GM10266 (cell line): ENCODE measurements at regions not wholly inside any gene's neighbourhood (a gene's known extent, or its start where the extent isn't known, plus 50 kb on each side); places are given as distances from the start of the nearest gene placed in this dataset.

ENCODE experiments used
- DNase-seq: peaks from one replicate; pipeline ENCODE4 v3.0.0; 2012; ENCODE audit errors: extremely low spot score
- CTCF ChIP-seq: IDR thresholded peaks from 2 replicates; pipeline ENCODE4 v1.5.1; 2012; ENCODE audit warnings: mild to moderate bottlenecking, low read depth; ENCODE audit not compliant: control insufficient read depth, insufficient read depth; ENCODE audit errors: missing control alignments

- no peak for TF ChIP-seq CTCF
- DNase-seq: no peak
These were observed 109.4 kb upstream of the E2F8 start for GRCh38 chr11:19350160-19350559.

- TF ChIP-seq CTCF: no peak
- DNase-seq: no peak
These were observed 108.7 kb upstream of the E2F8 start for GRCh38 chr11:19349340-19350025.

- no peak for DNase-seq
- no peak for TF ChIP-seq CTCF
These were observed 107.2 kb upstream of the E2F8 start for GRCh38 chr11:19347911-19348310.

- TF ChIP-seq CTCF: peak; percentile 25
- peak; percentile 52 for DNase-seq
These were observed 105.3 kb upstream of the E2F8 start for GRCh38 chr11:19345848-19346681.

- no peak for DNase-seq
- TF ChIP-seq CTCF: no peak
These were observed 104.7 kb upstream of the E2F8 start for GRCh38 chr11:19345519-19345847.

- DNase-seq: peak; percentile 61
- no peak for TF ChIP-seq CTCF
These were observed 104.1 kb upstream of the E2F8 start for GRCh38 chr11:19344661-19345518.
